ENCODE measurements at regions not wholly inside any gene's neighbourhood (a gene's known extent, or its start where the extent isn't known, plus 50 kb on each side); places are given as distances from the start of the nearest gene placed in this dataset.

DNA sequence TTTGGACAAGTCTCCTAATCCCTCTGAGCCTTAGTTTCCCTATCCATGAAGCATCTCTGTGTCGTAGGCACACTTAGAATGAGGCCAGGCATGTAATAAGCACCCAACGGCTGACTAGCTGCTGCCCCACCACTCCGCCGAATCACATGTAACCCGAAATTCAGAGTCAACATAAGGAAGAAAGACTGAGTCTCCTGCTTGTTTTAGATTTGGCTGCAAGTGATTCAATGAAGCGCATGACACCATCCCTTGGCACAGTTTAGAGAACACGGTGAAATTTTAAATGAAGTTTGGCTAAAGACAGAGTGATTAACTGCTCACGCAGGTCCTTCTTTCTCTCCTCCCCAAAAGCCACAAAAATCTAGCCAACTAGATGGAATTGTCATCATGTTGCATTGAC lies 279.2 kb downstream of the TLE3 start:
- ChIA-PET CTCF (no interaction called here), POLR2A (no interaction called here)
- peaks cover 29% of the 10 kb centered on the region for H3K27me3 ChIP-seq (ENCODE audit: control insufficient read depth, insufficient read depth, low read length)
- H3K9me3 ChIP-seq (ENCODE audit: control insufficient read depth, insufficient read depth, low read length) = no peaks in the 10 kb centered on the region; the same call in 1 of the 2 replicates
- TF ChIP-seq, protein P1, sequence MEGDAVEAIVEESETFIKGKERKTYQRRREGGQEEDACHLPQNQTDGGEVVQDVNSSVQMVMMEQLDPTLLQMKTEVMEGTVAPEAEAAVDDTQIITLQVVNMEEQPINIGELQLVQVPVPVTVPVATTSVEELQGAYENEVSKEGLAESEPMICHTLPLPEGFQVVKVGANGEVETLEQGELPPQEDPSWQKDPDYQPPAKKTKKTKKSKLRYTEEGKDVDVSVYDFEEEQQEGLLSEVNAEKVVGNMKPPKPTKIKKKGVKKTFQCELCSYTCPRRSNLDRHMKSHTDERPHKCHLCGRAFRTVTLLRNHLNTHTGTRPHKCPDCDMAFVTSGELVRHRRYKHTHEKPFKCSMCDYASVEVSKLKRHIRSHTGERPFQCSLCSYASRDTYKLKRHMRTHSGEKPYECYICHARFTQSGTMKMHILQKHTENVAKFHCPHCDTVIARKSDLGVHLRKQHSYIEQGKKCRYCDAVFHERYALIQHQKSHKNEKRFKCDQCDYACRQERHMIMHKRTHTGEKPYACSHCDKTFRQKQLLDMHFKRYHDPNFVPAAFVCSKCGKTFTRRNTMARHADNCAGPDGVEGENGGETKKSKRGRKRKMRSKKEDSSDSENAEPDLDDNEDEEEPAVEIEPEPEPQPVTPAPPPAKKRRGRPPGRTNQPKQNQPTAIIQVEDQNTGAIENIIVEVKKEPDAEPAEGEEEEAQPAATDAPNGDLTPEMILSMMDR (IDR thresholded peaks at IDR 0.05; ENCODE audit: low read depth, low read length) = no peak
- no peak overlapping the region for H3K27ac ChIP-seq (ENCODE audit: low read depth, low read length)
- no peak for DNase-seq (ENCODE audit: low read depth, low spot score)
- H3K4me3 ChIP-seq (ENCODE audit: low read depth, low read length) = no peak overlapping the region

DNA sequence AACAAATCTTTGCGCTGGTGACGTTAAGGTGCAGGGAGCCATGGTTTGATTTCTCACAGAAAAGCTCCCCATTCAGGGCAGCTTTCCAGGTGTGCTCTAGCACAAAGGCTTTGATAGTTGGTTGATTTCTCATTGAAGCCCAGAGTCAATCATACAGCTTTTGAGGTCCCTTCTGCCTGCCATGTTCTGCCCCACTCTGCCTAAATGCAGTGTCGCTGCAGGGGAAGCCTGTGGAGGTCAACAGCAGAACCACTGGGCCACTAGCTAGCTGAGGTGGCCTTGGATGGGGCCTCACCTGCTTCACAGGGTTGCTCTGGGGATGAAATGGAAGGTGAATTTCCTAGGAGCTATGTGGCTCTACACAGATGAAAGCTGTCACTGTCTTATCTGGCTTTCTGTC lies 278.3 kb downstream of the TLE3 start:
- CTCF ChIA-PET = no interaction called here
- H3K27me3 ChIP-seq (ENCODE audit: control insufficient read depth, insufficient read depth, low read length) = peaks cover 29% of the 10 kb centered on the region

DNA sequence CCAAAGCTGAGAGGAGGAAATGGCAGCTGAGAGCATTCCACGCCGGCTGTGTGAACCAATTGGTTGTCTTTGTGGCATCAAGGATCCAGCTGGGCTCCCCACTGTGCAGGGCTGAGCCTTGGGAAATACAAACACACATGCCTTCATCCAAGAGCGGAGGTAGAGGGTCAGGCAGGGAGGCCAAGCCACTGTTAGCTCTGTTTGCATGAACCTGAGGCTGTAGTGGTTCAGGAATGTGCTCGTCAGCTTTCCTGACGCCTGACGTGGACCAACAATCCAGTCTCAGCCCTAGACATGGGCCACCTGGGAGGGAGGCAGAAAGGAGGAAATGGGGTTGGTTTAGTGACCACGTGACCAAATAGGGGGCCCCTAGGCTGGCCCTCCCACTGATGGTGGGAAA lies 276.9 kb downstream of the TLE3 start:
- DNase-seq (ENCODE audit: low read depth, low spot score) = no peak
- Histone ChIP-seq H3K27me3 (ENCODE audit: control insufficient read depth, insufficient read depth, low read length) (peaks cover 25% of the 10 kb centered on the region), H3K4me3 (ENCODE audit: low read depth, low read length) (no peak overlapping the region), H3K9me3 (ENCODE audit: control insufficient read depth, insufficient read depth, low read length) (no peaks in the 10 kb centered on the region; the same call in 1 of the 2 replicates), H3K27ac (ENCODE audit: low read depth, low read length) (peak overlapping the region; percentile 21)
- TF ChIP-seq, protein P1 (IDR thresholded peaks at IDR 0.05; ENCODE audit: low read depth, low read length) = no peak
- CTCF ChIA-PET = no interaction called here
- POLR2A ChIA-PET = no interaction called here

More for the DNA sequence above, 278.3 kb downstream of the TLE3 start:
- TF ChIP-seq, protein P1 (IDR thresholded peaks at IDR 0.05; ENCODE audit: low read depth, low read length) = no peak
- Histone ChIP-seq H3K9me3 (ENCODE audit: control insufficient read depth, insufficient read depth, low read length) (no peaks in the 10 kb centered on the region; the same call in 1 of the 2 replicates), H3K4me3 (ENCODE audit: low read depth, low read length) (no peak overlapping the region), H3K27ac (ENCODE audit: low read depth, low read length) (no peak overlapping the region)
- no peak for DNase-seq (ENCODE audit: low read depth, low spot score)
- POLR2A ChIA-PET = no interaction called here

DNA sequence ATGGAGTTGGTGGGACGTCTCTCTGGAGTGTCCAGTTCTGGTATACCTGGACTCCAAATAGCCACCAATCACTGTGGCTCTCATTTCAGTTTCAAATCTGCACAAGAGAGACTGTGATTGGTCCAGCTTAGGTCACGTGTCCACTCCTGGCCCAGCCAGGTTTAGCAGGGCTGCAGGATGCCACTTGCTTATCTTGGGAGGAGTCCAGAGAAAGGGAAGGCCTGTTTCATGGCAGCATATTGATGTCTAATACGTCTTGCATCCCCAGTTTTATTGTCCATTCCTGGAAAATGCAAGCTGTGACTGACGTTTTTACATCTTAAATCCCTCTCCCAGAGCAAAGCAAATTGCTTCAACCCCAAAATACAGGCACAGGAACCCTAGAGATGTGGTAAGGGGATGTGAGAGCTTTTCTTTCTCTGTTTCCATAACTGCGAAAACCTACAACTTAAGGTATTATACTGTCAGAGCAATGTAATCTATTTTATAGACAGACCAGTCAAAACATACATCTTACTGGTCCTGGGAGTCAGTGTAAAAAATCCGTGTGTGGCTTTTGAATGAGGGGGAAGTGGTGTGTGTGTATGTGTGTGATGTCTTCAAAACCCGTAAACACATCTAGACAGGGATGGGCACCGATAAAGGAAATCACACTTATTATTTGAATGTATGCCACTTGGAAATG lies 274.4 kb downstream of the TLE3 start:
- H3K4me3 ChIP-seq (ENCODE audit: low read depth, low read length) = no peak overlapping the region
- TF ChIP-seq, protein P1 (IDR thresholded peaks at IDR 0.05; ENCODE audit: low read depth, low read length) = no peak
- ChIA-PET POLR2A (no interaction called here), CTCF (no interaction called here)
- no peak overlapping the region for H3K27ac ChIP-seq (ENCODE audit: low read depth, low read length)
- peaks cover 19% of the 10 kb centered on the region for H3K27me3 ChIP-seq (ENCODE audit: control insufficient read depth, insufficient read depth, low read length)
- DNase-seq (ENCODE audit: low read depth, low spot score) = no peak
- H3K9me3 ChIP-seq (ENCODE audit: control insufficient read depth, insufficient read depth, low read length) = no peaks in the 10 kb centered on the region; the same call in 1 of the 2 replicates

DNA sequence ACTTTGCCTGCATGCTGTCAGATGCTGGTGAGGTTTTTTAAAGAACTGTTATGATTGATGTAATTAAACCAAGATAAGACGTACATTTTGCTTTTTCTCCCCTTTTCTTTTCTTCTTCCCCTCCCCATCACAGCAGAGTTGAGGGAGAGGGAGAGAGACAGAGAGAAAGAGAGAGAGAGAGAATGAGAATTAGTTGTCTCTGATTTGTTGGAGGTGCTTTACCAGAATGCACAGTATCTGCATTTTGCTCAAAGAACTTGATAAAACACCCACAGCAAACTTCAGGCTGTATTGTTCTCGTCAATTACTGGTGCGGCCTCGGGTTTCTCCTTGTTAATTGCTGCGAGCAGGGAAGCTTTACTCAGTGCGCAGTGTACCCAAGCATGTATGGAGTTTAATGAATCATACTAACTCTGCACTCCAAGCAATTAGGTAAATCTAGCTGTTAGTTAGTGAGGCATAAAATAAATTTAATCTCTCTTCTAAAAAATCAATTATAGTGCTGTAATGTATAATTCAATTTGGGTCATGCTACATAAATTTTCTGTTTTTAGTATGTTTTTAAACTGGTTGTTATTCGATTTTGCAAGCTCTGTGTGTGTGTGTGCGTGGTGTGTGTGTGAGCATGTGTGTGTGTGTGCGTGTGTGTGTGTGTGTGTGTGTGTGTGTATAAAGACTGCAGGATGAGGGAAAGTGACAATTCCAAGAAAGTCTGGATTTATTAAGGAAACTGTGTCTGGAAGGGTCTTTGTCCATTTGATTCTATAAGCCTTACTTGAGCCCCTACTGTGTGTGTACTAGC lies 273.4 kb downstream of the TLE3 start:
- TF ChIP-seq, protein P1 (IDR thresholded peaks at IDR 0.05; ENCODE audit: low read depth, low read length) = no peak
- Histone ChIP-seq H3K27ac (ENCODE audit: low read depth, low read length) (no peak overlapping the region), H3K27me3 (ENCODE audit: control insufficient read depth, insufficient read depth, low read length) (peaks cover 18% of the 10 kb centered on the region), H3K9me3 (ENCODE audit: control insufficient read depth, insufficient read depth, low read length) (no peaks in the 10 kb centered on the region; the same call in 1 of the 2 replicates), H3K4me3 (ENCODE audit: low read depth, low read length) (no peak overlapping the region)
- DNase-seq (ENCODE audit: low read depth, low spot score) = no peak
- ChIA-PET CTCF (no interaction called here), POLR2A (no interaction called here)

All from AG04450 (cell line).